Neural crest cell (in vitro differentiated cells): ENCODE measurements at regions not wholly inside any gene's neighbourhood (a gene's known extent, or its start where the extent isn't known, plus 50 kb on each side); places are given as distances from the start of the nearest gene placed in this dataset.

Source experiments
- DNase-seq: peaks from one replicate; pipeline ENCODE4 v3.0.0; 2021; ENCODE audit warnings: low read depth, mixed read lengths, low spot score
- H3K27ac Mint-ChIP-seq: one replicate; pipeline ENCODE4 v1.8.0; 2021; ENCODE audit warnings: mild to moderate bottlenecking, mixed read lengths; ENCODE audit not compliant: unreplicated experiment
- H3K27me3 Mint-ChIP-seq: 2 replicates; pipeline ENCODE4 v1.8.0; 2021; ENCODE audit warnings: low read depth, mild to moderate bottlenecking, mixed read lengths
- H3K36me3 Mint-ChIP-seq: 2 replicates; pipeline ENCODE4 v1.8.0; 2021; ENCODE audit warnings: low read depth, mild to moderate bottlenecking, mixed read lengths
- H3K4me1 Mint-ChIP-seq: 2 replicates; pipeline ENCODE4 v1.8.0; 2021; ENCODE audit warnings: mixed read lengths
- H3K4me3 Mint-ChIP-seq: one replicate; pipeline ENCODE4 v1.8.0; 2021; ENCODE audit warnings: mild to moderate bottlenecking, mixed read lengths
- H3K9me3 Mint-ChIP-seq: 2 replicates; pipeline ENCODE4 v1.8.0; 2021; ENCODE audit warnings: mixed read lengths
- CTCF ChIP-seq: fragments of 200-600 bp; sonication (generic); conservative IDR thresholded peaks from 2 replicates; pipeline ENCODE4 v1.5.0; 2021; ENCODE audit warnings: antibody characterized with exemption, mild to moderate bottlenecking

GRCh38 chr2:37812941-37813730 is 112.0 kb upstream of the RMDN2 start:
- Mint-ChIP-seq H3K36me3 (peaks cover 3% of the 10 kb centered on the region), H3K4me3 (no peak overlapping the region), H3K9me3 (peaks cover 4% of the 10 kb centered on the region), H3K27ac (no peak overlapping the region), H3K27me3 (no peaks in the 10 kb centered on the region), H3K4me1 (peaks cover 4% of the 10 kb centered on the region)
- TF ChIP-seq CTCF = no peak
- DNase-seq = no peak

DNA sequence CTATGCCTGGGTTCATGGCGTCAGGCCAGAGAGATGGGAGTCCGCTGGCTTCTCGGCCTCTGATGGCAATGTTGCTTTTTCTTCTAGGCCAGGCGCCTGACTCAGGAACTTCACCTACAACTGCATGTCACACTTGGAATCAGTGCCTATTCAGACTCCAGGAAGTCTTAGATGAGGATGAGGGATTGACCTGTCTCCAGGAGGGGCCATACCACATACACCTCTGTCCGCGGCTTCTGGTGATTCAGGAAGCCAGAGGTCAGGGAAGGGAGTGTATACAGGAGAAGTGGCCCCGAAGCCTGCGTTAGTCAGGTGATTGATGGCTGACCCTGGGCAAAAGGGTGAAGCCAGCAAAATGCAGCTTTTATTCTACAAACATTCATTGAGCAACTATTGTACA is 109.1 kb upstream of the RMDN2 start:
- peaks cover 6% of the 10 kb centered on the region for H3K9me3 Mint-ChIP-seq
- no peak overlapping the region for H3K4me3 Mint-ChIP-seq
- H3K4me1 Mint-ChIP-seq = peaks cover 4% of the 10 kb centered on the region
- no peaks in the 10 kb centered on the region for H3K36me3 Mint-ChIP-seq
- H3K27me3 Mint-ChIP-seq = no peaks in the 10 kb centered on the region
- H3K27ac Mint-ChIP-seq = no peak overlapping the region
- no peak for TF ChIP-seq CTCF
- DNase-seq = no peak

GRCh38 chr2:37816686-37817085 is 108.4 kb upstream of the RMDN2 start:
- Mint-ChIP-seq H3K4me1 (peaks cover 4% of the 10 kb centered on the region), H3K9me3 (peaks cover 6% of the 10 kb centered on the region), H3K27ac (no peak overlapping the region), H3K36me3 (no peaks in the 10 kb centered on the region), H3K27me3 (no peaks in the 10 kb centered on the region), H3K4me3 (no peak overlapping the region)
- DNase-seq = no peak
- no peak for TF ChIP-seq CTCF

- H3K27me3 Mint-ChIP-seq = peaks cover 2% of the 10 kb centered on the region
- peaks cover 6% of the 10 kb centered on the region for H3K9me3 Mint-ChIP-seq
- no peak overlapping the region for H3K4me3 Mint-ChIP-seq
- no peak overlapping the region for H3K27ac Mint-ChIP-seq
- no peak for TF ChIP-seq CTCF
- H3K4me1 Mint-ChIP-seq = peaks cover 4% of the 10 kb centered on the region
- H3K36me3 Mint-ChIP-seq = no peaks in the 10 kb centered on the region
- DNase-seq = no peak
Observed at GRCh38 chr2:37819186-37819585, 105.9 kb upstream of the RMDN2 start.

GRCh38 chr2:37820471-37820986 is 104.6 kb upstream of the RMDN2 start:
- TF ChIP-seq CTCF = no peak
- no peaks in the 10 kb centered on the region for H3K36me3 Mint-ChIP-seq
- no peak for DNase-seq
- peaks cover 2% of the 10 kb centered on the region for H3K27me3 Mint-ChIP-seq
- H3K27ac Mint-ChIP-seq = peak overlapping the region; percentile 13
- peaks cover 4% of the 10 kb centered on the region for H3K4me1 Mint-ChIP-seq
- H3K9me3 Mint-ChIP-seq = peaks cover 6% of the 10 kb centered on the region
- H3K4me3 Mint-ChIP-seq = no peak overlapping the region
